ENCODE measurements at regions not wholly inside any gene's neighbourhood (a gene's known extent, or its start where the extent isn't known, plus 50 kb on each side); places are given as distances from the start of the nearest gene placed in this dataset.

GRCh38 chrX:46447384-46447783, 97.8 kb downstream of the ZNF674 start:
- DNase-seq = no peak

GRCh38 chrX:46446727-46447378, 98.4 kb downstream of the ZNF674 start:
- DNase-seq = peak; percentile 86

DNA sequence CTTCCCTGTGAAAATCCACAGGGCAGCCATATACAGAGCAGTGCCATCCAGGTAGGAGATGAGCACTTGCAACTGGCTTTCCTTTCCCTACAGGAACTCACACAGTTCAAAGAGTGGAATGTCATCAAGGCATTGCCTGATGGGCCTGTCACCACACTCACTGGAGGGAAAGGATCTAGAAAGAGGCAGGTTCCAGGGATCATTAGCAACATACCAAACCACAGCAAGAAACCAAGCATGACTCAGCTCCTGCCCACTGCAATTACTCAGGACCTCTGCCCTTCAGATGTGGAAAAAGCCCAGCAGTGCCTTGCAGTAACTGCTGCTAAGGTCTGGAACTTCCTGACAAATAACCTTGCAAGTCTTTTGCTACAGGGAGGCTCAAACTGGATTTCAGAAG, 101.2 kb downstream of the ZNF674 start:
- no peak for DNase-seq

DNA sequence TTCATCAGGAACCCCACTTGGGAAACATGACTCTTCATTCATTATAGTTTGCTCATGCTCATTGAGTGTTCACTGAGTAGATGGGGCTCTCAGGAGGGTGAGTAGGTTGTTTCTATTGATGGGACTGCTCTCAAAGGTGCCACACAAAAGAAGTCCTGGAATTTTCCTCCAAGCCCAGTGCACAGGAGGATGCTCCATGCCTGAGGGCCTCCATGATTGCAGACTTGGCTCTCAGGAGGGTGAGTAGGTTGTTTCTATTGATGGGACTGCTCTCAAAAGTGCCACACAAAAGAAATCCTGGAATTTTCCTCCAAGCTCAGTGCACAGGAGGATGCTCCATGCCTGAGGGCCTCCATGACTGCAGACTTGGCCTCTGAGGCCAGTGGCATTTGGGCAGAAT, 108.5 kb downstream of the ZNF674 start:
- DNase-seq = no peak

- DNase-seq = no peak
Measured at GRCh38 chrX:46433892-46434291, 111.3 kb downstream of the ZNF674 start.

DNA sequence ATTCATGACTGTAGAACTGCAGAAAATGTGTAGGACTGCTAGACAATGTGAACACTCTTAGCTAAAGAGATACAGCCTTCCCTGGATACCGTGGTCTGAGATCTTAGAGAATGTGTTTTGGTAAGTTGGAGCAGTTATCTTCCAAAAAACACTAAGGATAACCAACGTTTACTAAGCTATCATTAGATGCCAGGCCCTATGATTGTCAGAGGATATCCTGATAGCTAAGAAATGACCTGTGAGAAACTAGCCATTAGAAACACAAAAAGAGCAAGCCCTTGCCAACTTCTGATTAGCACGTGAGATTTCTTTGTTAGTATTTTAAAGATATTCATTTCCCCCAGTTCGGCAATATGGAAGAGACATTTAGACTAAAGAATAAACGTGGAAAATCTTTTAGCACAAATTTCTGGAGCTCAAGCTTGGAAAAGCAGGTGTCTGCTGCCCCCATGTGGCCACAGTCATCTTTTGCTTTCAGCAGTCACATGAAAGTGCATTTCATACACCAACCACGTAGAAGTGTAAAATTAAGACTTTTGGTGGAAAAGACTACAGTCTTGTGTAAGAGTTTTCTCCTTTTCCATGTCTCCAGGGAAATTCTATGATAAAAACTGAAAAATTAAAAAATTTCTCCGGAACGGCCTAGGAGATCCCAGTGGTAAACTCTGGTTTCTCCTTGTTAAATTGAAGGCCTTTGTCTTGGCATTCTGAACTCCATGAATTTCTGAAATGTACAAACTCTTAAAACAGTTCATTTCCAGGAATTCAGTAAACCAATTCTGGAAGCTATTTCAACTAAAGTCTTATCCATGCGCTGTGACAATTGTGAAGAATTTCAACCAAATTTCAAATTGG, 136.4 kb downstream of the ZNF674 start:
- peak; percentile 75 for DNase-seq

GRCh38 chrX:46407753-46408130, 137.5 kb downstream of the ZNF674 start:
- DNase-seq = no peak

DNA sequence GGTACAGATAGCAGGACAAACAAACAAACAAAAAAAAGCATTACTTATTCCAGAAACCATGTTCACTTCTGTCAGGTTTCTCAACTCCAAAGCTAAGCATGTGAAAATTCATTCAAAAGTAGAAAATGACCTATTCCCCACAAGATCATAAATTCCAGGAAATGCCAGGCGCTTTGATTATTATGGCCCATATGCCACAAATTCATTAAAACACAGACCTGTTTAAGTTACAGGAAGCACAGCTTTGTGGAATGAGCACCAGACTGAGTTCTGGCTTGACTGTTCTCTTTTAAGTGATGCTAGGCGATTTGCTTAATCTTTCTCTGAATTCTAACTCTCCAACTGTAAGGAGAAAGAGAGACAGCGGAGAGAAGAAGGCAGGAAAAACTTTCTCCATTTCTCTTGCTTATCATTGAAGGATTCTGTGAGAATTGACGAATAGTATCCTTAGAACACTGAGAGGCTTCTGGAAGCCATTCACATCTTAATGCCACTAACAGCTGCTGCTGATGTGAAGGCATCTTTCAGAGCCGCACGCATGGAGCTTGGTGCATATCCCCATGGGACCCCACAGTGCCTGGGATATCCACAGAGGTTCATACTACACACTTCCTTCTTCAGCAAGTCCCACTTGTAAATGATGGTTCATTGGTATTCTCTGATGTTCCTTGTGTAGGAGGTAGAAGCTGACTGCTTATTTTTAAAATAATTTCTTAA, 138.0 kb downstream of the ZNF674 start:
- no peak for DNase-seq

DNA sequence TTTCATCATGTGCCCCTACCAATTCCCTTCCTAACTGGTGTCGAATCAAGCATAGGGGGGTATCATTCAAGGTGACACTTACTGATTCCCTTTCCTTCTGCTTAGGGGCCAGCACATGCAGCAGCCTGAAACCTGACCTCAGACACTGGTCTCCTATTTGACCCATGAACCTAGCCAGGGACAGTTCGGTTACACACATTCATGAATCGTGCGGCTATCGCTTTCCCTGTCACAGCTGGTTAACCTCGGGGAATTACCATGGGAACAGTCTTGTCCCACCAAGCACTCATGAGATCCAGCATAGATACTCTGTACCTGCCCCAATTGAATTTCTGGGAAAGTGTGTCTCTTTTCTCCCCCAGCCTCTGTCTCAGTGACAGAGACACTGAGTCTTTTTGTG, 140.4 kb downstream of the ZNF674 start:
- no peak for DNase-seq

GRCh38 chrX:46400530-46401443, 144.4 kb downstream of the ZNF674 start:
- no peak for DNase-seq

DNA sequence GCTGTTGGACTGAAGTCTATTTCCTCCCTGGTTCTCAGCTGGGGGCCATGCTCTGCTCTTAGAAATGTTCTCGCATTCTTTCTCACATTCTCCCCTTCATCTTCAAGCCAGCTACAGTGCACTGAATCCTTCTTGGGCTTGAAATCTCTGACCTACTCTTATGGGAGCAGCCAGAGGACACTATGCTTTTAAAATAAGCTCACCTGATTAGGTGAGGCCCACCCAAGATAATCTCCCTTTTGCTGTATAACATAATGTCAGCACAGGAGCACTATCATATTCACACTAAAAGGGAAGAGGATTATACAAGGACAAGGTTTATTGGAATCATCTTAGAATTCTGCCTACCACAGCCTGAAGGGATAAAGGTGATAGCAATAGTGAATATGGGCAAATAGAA, 146.3 kb downstream of the ZNF674 start:
- DNase-seq = no peak

GRCh38 chrX:46398126-46398525, 147.1 kb downstream of the ZNF674 start:
- no peak for DNase-seq

DNA sequence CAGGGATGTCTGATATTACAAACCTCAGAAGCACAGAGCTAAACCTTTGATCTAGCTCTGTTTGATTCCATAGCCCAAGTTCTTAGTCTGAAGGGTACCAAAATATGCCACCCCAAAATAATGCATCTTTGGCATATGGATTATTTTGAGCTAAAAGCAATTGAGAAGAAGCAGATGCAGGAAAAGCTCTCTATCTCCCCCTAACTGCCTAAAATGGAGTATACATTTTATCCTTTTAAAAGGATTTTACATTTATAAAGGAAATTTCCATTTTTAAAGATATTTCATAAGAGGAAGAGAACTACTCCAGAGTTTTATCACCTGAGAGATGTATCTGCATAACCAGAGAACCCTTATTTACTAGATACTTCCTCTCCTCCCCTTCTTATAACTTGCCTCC, 158.7 kb downstream of the ZNF674 start:
- DNase-seq = no peak

GRCh38 chrX:46383006-46383405, 162.2 kb downstream of the ZNF674 start:
- no peak for DNase-seq

DNA sequence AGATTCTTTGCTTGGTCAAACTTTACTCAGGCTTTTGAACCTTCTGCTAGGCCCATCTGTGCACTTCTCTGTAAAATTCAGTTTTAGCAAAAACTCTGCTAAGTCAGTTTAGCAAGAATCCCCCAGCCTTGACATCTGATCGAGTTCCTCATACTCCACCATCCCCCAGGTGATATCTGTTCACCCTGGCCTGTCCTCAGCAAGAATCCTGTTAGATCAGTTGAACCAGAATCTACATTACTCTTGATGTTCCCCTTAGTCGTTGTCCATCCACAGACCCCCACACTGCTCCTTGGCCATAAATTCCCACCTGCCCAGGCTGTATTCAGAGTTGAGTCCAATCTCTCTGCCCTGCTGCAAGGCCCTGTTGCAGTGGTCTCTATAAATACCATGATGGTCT, 162.6 kb downstream of the ZNF674 start:
- no peak for DNase-seq

DNA sequence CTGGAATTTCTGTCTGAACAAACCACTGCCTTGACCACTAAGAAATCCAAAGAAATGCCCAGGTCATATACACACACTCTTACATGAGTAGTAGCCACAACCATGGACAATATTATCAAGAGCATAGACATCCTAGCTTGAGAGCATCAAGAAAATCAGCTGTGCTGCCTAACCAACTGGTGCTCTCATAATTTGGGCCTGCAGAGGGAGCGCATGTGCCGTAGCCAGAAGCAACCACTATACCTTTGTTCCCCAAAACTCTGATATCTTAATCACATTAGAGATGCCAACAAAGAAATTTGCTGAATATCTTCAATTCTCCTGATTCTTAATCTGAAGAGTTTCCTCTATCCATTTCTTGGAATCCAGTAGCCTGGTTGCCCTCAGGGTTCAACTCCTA, 163.6 kb downstream of the ZNF674 start:
- peak; percentile 18 for DNase-seq

DNA sequence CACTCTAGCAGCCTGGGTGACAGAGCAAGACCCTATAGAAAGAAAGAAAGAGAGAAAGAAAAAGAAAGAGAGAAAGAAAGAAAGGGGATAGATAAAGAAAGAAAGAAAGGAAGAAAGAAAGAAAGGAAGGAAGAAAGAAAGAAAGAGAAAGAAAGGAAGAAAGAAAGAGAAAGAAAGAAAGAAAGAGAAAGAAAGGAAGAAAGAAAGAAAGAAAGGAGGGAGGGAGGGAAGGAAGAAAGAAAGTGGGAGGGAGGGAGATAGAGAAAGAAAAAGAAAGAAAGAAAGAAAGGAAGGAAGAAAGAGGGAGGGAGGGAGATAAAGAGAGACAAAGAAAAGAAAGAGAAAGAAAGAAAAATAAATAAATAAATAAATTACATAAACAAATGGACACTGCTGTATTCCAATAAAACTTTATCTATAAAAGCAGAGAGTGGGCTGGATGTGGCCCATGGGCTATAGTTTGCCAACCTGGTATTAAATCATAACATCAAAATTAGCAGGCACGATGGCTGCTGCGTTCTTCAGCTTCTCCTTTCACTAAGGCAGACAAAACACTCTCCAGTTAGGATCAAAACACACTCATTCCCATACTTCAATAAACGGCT, 165.0 kb downstream of the ZNF674 start:
- no peak for DNase-seq

DNA sequence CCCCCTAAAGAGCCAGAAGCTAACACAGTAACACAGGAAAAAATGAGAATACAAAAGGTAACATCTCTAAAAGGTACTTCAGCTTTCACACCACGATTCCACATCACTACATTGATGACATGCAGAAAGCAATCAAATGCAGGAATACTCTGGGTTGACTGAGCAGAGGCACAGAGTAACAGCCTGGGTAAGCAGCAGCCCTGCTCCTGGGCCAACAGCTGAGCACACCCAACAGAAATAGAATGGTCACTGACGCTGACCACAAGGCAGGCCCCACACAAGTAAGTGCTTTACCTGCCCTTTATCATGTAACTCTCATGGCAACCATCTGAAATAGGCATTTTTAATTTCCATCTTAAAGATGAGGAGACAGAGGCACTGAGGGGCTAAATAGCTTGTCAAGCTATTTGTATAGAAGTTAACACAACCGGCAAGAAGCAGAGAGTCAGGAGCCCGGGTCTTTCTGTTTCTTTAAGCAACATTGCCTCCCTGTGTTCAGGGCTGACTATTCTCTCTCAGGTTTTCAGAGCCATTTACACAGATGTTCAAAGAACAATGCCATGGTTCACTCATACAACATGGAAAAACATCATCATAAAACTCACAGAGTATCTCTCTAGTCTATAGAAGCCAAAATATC, 168.9 kb downstream of the ZNF674 start:
- peak; percentile 23 for DNase-seq

DNA sequence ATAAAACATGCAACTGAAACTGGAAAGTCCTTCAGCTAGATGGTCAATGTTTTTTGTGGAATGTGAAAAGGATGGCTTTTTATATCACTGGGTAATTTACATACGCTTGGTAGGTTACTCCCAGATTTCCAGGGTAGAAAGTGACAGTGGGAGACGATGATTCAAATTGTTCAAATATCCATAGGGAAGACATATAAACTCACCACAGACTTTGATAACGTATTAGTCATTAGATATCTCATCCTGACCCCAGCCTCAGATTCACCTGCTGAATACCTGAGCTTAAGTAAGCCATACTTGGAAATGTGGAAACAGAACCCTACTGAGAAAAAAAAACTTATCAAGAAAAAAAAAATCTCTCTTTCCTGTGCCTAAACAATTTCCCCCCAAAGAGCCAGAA, 169.4 kb downstream of the ZNF674 start:
- DNase-seq = no peak

GRCh38 chrX:46374371-46374770, 170.8 kb downstream of the ZNF674 start:
- DNase-seq = no peak

GRCh38 chrX:46367491-46367890, 177.7 kb downstream of the ZNF674 start:
- DNase-seq = no peak
